ENCODE measurements at regions not wholly inside any gene's neighbourhood (a gene's known extent, or its start where the extent isn't known, plus 50 kb on each side); places are given as distances from the start of the nearest gene placed in this dataset.

- DNase-seq (ENCODE audit: low read depth in 2 of 2), result no peak
These were observed 323.9 kb upstream of the FAM241A start for GRCh38 chr4:111821342-111821741.

GRCh38 chr4:111836601-111837000, 308.7 kb upstream of the FAM241A start:
- H3K4me3 ChIP-seq (replicated peaks in 1 of 2; ENCODE audit: low read depth in 2 of 2, low read length in 2 of 2), result no peak overlapping the region
- no peak for TF ChIP-seq CTCF (IDR thresholded peaks at IDR 0.05; ENCODE audit: low read depth, low read length)
- DNase-seq (ENCODE audit: low read depth in 2 of 2), result no peak

More at GRCh38 chr4:111821342-111821741, 323.9 kb upstream of the FAM241A start:
- H3K4me3 ChIP-seq (replicated peaks in 1 of 2; ENCODE audit: low read depth in 2 of 2, low read length in 2 of 2), result no peak overlapping the region
- TF ChIP-seq CTCF (IDR thresholded peaks at IDR 0.05; ENCODE audit: low read depth, low read length), result no peak

- TF ChIP-seq CTCF (IDR thresholded peaks at IDR 0.05; ENCODE audit: low read depth, low read length), result no peak
- H3K4me3 ChIP-seq (replicated peaks in 1 of 2; ENCODE audit: low read depth in 2 of 2, low read length in 2 of 2), result no peak overlapping the region
- no peak for DNase-seq (ENCODE audit: low read depth in 2 of 2)
These were observed 307.5 kb upstream of the FAM241A start for GRCh38 chr4:111837761-111838160.

- no peak for DNase-seq (ENCODE audit: low read depth in 2 of 2)
- no peak for TF ChIP-seq CTCF (IDR thresholded peaks at IDR 0.05; ENCODE audit: low read depth, low read length)
- no peak overlapping the region for H3K4me3 ChIP-seq (replicated peaks in 1 of 2; ENCODE audit: low read depth in 2 of 2, low read length in 2 of 2)
These were observed 306.8 kb upstream of the FAM241A start for GRCh38 chr4:111838406-111838930.

GRCh38 chr4:111839141-111839540, 306.1 kb upstream of the FAM241A start:
- no peak overlapping the region for H3K4me3 ChIP-seq (replicated peaks in 1 of 2; ENCODE audit: low read depth in 2 of 2, low read length in 2 of 2)
- TF ChIP-seq CTCF (IDR thresholded peaks at IDR 0.05; ENCODE audit: low read depth, low read length), result no peak
- no peak for DNase-seq (ENCODE audit: low read depth in 2 of 2)

- no peak for TF ChIP-seq CTCF (IDR thresholded peaks at IDR 0.05; ENCODE audit: low read depth, low read length)
- no peak for DNase-seq (ENCODE audit: low read depth in 2 of 2)
- H3K4me3 ChIP-seq (replicated peaks in 1 of 2; ENCODE audit: low read depth in 2 of 2, low read length in 2 of 2), result no peak overlapping the region
These were observed 302.9 kb upstream of the FAM241A start for GRCh38 chr4:111842336-111842735.
